ENCODE measurements at regions not wholly inside any gene's neighbourhood (a gene's known extent, or its start where the extent isn't known, plus 50 kb on each side); places are given as distances from the start of the nearest gene placed in this dataset.
"Not testable (repeated sequence)": the region's sequence is repeated elsewhere in the genome, so short reads cannot be mapped to it uniquely, and the experiment has no call there.

DNA sequence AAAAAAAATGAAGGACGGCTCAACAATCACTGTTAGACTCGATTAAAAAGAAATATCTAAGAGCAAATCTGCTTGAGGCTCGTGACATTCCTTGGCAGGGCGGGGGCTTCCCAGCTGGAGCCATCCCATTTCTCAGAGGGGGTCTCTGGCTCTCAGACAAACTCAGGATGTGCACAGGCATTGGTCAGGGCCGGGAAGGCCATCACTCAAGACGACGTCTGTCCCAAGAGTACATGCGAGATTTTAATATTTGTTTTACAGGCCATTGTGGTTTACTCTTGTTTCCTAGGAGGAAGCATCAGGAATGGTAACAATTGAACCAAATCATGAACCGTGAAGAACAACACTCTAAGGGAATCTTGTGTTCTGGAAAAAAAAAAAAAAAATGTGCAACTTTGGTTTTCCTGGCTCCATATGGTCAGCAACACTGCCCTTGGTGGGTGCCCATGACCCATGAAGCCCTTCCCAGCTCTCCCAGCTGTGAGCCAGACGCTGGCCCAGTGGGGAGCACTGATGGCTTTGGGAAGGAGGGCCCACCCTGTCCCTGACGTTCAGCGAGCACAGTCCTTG, 5454.6 kb upstream of the TPTE start:
- not testable (repeated sequence) for DNase-seq

DNA sequence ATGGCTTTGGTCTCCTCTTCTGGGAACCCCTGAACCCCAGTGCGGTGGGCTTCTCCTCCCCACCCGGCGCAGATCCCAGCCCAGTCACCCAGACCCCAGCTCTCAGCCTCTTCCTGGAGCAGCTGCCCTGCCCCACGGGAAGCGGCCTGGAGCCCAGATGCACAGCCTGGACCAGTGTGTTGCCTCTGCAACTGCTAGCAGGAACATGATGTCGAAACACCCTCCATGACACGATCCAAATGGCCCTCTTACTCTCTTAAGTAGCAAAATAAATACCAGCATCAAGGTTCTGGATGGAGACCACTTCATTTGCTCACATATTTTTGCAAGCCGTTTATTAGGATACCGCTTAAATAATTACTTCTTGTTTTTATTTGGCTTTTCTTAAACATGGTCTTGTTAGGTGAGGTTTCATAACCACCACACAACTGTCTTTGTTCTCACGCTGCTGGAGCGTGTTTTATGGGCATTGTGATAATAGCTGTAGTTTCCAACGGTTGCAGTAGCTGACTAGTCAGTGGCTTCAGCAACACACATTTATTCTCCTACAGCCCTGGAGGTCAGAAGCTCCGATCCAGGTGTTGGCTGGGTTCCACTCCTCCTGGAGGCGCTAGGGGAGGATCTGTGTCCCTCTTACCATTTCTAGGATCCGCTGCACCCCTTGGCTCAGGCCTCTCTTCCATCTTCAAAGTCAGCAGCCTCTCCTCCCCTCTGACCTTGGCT, 5453.9 kb upstream of the TPTE start:
- not testable (repeated sequence) for DNase-seq

DNA sequence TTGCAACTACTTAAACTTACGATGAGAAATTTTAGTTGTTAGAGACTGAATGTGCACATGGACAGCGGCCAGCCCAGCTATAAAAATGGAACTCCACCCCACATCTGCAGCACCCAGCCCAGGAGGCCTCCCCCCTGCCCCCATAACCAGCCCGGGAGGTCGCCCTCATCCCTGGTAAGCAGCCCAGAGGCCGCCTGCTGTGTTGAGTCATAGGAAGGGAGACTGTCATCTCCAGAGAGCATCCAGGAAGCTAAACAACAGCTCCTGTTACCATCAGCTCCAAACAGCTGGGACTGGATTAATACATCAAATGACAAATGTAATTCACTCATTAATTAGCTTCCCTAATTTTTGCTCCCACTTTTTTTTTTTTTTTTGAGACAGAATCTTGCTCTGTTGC, 5452.7 kb upstream of the TPTE start:
- not testable (repeated sequence) for DNase-seq

DNA sequence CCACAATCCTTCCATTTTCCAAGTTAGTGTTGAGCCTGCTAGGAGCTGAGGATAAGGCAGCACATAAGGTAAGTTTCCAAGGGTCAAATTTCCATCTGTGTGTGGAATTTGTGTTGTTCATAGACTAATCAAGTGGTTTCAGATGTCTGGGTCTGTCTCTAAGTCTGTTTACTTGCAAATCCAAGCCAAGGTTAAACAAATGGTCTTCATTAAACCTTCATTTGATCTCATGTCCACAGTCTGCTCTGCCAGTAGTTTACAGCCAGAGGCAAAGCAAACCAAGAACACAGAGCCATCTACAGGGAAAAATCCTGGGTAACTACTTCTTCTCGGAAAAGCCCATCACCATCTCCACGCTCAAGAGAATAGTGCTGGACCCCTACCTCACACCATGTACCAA, 5450.2 kb upstream of the TPTE start:
- not testable (repeated sequence) for DNase-seq

DNA sequence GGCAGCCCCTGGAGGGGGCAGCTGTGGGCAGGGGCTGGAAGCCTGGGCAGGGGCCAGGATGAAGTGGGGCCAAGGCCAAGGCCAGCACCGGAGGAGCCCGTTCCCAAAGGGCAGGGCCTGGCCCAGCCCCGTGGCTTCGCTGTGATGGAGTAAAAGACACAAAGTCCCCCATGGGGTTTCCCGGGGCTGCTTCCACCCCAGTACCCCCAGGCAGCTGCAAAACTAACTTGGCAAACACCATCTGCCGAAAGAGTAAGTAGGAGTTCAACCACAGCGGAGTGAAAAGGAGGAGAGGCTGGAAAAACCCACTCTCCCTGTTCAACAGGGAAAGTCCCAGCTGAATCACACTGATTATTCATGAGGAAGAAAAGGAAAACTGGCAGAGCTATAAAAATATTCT, 5444.5 kb upstream of the TPTE start:
- not testable (repeated sequence) for DNase-seq

GRCh38 chr21:5079361-5079760, 5442.0 kb upstream of the TPTE start:
- not testable (repeated sequence) for DNase-seq

DNA sequence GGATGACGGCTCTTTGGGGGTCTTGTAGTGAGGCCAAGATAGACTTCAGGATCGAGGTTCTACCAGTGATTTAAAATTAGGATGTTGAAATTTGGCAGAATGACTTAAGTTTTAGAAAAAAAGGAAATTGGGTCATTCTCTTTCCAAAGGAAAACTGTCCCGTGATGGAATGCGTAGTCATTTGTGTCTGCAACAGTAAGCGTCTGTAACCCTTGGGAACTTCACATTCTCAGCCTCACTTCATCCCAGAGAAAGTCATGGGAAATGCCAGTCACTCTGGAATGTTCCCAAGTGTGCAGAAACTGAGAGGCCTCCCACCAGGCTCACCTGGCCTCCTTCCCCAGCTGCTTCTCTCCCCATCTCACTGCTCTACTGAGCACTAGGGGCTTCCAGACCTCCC, 5441.4 kb upstream of the TPTE start:
- not testable (repeated sequence) for DNase-seq

DNA sequence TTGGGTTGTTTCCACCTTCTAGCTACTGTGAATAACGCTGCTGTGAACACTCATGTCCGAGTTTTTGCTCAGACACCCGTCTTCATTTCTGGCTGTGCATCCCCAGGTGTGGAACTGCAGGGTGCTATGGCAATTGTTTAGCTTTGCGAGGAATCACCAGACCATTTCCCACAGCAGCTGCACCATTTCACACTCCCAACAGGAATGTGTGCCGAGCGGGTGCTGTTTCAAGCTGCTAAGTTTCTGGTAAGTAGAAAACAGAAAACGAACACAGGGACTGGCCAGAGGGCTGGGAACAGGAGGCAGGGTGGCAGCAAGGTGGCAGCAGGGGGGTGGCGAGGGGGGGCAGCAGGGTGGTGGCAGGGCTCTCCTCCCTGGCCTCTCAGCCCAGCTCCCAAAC, 5437.1 kb upstream of the TPTE start:
- not testable (repeated sequence) for DNase-seq

GRCh38 chr21:5085456-5085855, 5435.9 kb upstream of the TPTE start:
- DNase-seq = not testable (repeated sequence)

- DNase-seq = peak; percentile 15
Measured at GRCh38 chr21:5086416-5086815, 5435.0 kb upstream of the TPTE start.

DNA sequence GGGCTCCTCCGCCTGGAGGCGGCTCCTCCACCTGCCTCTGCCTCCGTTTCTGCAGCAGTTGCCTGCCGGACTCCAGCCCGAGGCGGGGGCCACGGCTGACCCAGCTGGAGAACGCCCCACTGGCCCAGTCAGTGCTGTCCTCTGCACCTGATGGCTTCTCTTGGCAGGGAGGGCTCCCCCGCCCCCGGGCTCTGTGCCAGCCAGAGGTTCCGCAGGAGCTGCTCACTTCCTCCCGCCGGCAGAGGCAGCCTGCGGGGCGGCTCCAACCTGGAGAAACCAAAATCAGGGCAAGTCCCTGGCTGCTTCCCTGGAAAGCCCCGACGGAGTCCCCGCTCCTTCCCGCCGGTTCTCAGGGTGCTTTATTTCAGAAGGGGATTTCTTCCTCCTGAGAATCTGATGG, 5432.6 kb upstream of the TPTE start:
- not testable (repeated sequence) for DNase-seq

DNA sequence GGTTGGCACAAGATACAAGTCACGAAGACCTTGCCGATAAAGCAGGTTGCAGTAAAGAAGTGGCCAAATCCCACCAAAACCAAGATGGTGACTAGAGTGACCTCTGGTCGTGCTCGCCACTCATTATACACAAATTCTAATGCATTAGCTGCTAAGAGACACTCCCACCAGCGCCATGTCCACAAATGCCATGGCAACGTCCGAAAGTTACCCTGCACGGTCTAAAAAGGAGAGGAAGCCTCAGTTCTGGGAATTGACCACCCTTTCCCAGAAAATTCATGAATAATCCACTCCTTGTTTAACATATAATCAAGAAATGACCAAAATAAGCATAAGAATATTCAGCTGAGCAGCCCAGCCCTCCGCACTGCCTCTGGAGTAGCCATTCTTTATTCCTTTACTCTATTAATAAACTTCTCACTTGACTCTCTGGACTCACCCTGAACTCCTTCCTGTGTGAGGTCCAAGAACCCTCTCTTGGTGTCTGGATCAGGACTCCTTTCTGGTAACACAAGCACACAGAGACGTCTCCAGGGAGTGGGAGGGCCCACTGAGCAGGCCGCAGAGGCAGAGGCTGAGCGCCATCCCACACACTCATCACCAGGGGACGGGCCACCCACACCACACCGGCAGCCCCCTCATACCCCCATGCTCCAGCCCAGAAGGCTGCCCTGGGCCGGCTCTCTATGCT, 5431.8 kb upstream of the TPTE start:
- DNase-seq = not testable (repeated sequence)

DNA sequence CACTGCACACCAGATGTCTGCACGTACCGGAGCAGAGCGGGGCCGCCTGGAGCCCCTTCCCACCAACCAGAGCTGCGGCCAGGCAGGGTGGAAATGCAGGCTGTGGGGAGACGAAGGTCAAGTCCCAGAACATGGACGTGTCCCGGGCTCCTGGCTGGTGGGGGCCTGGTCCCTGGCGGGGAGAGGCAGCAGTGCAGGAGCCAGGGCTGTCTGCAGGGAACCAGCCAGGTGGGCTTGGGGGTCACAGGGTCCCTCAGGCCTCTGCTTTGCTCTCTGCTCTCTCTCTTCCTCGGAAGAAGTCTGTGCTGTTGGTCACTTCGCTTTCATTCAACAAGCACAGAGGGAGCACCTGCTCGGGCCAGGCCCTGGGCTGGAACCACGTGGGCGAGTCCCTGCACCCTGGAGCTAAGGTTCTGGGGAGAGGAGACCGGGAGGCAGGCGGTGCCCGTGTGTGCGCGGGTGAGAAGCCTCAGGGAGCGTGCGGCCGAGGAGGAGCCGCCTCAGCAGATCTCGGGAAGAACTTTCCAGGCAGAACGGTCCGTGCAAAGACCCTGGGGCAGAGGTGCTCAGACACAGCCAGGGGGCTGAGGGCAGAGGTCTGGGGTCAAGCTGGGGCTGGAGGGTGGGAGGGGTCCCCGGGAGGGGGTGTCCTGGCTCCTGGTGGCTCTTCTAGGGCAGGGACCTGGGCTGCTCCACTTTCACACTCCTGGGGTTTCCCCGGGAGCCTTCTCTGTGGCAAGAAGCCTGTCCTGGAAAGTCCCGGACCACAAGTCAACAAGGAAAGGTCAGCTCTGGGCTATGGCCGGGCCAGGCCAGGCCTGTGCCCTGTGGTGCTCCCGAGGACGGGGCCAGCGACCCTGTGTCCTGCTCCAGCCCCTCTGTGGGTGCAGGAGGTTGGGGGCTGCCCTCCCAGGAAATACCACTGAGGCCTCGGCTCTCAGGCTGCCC, 5431.0 kb upstream of the TPTE start:
- DNase-seq = not testable (repeated sequence)

GRCh38 chr21:5091274-5091673, 5430.1 kb upstream of the TPTE start:
- DNase-seq = not testable (repeated sequence)

GRCh38 chr21:5095628-5096027, 5425.8 kb upstream of the TPTE start:
- not testable (repeated sequence) for DNase-seq

- DNase-seq = not testable (repeated sequence)
Measured at GRCh38 chr21:5098010-5098743, 5423.2 kb upstream of the TPTE start.

DNA sequence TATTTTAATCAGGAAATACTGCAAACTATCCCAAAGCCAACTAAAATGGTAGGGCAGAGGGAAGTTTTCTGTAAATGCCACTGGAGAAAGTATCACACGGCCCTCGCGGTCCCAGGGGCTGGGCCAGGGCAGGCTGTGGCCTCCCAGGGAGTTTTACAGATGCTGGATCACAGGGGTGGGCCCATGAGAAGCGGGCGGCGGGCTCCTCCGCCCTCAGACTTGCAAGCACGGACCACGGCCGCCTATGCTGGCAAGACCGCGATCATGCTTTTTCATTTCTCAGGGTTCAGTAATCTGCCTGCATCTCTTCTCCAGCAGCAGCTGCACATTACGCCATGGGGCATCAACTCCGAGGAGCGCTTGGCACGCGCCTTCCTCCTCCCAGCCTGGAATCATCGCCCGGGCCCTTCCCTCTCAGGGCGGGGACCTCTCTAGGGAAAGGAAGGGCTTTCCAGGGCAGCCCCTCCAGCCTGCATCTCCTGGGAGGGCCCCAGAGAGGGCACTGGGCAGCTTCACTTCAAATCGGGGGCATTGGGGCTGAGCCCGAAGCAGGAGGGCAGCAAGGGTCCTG, 5420.7 kb upstream of the TPTE start:
- DNase-seq = not testable (repeated sequence)

- DNase-seq = peak; percentile 44
Measured at GRCh38 chr21:5101749-5102148, 5419.6 kb upstream of the TPTE start.

DNA sequence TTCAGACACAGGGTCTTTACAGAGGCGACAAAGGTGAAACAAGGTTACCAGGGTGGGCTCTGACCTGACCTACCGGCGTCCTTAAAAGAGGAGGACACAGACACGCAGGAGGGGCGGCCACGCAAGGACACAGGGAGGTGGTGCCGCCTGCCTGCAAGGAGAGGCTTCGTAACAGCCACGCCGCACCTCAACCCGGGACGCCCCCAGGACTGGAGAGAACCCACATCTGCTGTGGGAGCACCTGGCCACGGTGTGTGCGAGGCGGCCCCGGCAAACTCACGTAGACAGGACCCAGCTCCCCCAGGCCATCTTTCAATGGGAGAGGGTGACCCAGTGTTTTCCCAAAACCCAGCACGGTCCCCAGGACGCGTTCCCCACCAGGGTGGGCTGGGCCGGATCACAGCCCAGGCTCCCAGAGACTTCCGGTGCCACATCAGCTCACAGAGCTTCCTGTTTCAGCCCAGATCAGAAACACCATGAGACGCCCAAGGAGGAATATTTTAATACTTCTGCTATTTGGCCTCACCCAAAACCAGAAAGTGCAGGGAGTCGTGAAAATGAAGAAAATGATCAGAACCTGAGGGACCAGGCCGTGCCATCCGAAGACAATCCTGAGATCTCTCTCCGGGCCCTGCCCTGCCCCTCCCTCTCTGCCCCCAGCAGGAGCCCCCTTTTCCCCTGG, 5417.4 kb upstream of the TPTE start:
- DNase-seq = not testable (repeated sequence)

- DNase-seq = not testable (repeated sequence)
Measured at GRCh38 chr21:5104562-5104928, 5416.8 kb upstream of the TPTE start.
